ENCODE measurements at regions not wholly inside any gene's neighbourhood (a gene's known extent, or its start where the extent isn't known, plus 50 kb on each side); places are given as distances from the start of the nearest gene placed in this dataset.

DNA sequence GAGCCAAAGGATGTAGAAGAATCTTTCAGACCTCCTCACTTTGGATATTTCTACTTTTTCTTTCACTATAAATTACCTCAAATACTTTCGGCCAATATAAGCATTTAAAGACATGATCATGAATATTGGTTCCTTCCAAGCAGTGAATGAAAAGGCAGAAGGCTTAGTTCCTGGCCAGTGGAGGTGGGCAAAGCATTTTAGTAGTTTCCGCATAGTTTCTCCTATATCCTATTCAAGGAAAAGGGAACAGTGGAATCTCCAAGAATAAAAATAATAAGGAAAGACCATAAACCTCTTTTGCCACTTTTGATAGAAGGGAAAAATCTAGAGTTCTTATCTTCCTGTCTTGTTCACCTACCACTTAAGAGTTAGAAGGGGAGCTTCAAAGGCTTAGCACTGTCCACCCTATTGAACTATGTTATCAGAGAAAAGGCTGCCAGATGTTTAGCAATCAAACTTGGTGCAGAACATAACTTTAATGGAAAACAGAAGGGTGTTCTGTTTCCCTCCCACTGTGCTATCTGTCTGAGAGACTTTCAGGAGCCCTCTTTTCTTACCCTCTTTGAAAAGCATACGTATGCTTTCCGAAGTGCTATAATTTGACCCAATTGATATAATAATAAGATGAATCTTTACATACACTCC lies 155.6 kb upstream of the DPH6 start:
- TF ChIP-seq, protein P1, sequence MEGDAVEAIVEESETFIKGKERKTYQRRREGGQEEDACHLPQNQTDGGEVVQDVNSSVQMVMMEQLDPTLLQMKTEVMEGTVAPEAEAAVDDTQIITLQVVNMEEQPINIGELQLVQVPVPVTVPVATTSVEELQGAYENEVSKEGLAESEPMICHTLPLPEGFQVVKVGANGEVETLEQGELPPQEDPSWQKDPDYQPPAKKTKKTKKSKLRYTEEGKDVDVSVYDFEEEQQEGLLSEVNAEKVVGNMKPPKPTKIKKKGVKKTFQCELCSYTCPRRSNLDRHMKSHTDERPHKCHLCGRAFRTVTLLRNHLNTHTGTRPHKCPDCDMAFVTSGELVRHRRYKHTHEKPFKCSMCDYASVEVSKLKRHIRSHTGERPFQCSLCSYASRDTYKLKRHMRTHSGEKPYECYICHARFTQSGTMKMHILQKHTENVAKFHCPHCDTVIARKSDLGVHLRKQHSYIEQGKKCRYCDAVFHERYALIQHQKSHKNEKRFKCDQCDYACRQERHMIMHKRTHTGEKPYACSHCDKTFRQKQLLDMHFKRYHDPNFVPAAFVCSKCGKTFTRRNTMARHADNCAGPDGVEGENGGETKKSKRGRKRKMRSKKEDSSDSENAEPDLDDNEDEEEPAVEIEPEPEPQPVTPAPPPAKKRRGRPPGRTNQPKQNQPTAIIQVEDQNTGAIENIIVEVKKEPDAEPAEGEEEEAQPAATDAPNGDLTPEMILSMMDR (IDR thresholded peaks at IDR 0.05), result no peak
- TF ChIP-seq POLR2A (IDR thresholded peaks at IDR 0.05; ENCODE audit: low read length), result no peak
- no peak for TF ChIP-seq CHD2 (IDR thresholded peaks at IDR 0.05; ENCODE audit: low read length, partially characterized antibody)
- no peak for TF ChIP-seq KDM1A (IDR thresholded peaks at IDR 0.05; ENCODE audit: low read depth)
- TF ChIP-seq, protein P2, sequence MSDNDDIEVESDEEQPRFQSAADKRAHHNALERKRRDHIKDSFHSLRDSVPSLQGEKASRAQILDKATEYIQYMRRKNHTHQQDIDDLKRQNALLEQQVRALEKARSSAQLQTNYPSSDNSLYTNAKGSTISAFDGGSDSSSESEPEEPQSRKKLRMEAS (IDR thresholded peaks at IDR 0.05), result no peak
- TF ChIP-seq, protein P3, sequence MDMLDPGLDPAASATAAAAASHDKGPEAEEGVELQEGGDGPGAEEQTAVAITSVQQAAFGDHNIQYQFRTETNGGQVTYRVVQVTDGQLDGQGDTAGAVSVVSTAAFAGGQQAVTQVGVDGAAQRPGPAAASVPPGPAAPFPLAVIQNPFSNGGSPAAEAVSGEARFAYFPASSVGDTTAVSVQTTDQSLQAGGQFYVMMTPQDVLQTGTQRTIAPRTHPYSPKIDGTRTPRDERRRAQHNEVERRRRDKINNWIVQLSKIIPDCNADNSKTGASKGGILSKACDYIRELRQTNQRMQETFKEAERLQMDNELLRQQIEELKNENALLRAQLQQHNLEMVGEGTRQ (IDR thresholded peaks at IDR 0.05), result no peak
- TF ChIP-seq MYC (IDR thresholded peaks at IDR 0.05; ENCODE audit: borderline replicate concordance, low read length), result no peak
- no peak for TF ChIP-seq SMC3 (IDR thresholded peaks at IDR 0.05)
- no peak for TF ChIP-seq RCOR1 (IDR thresholded peaks at IDR 0.05; ENCODE audit: low read depth, low read length)
- no peak for TF ChIP-seq FOSL2 (IDR thresholded peaks at IDR 0.05)
- TF ChIP-seq FOSL2 (CRISPR knock-in tag; IDR thresholded peaks at IDR 0.05), result no peak
